ENCODE measurements at regions not wholly inside any gene's neighbourhood (a gene's known extent, or its start where the extent isn't known, plus 50 kb on each side); places are given as distances from the start of the nearest gene placed in this dataset.

DNA sequence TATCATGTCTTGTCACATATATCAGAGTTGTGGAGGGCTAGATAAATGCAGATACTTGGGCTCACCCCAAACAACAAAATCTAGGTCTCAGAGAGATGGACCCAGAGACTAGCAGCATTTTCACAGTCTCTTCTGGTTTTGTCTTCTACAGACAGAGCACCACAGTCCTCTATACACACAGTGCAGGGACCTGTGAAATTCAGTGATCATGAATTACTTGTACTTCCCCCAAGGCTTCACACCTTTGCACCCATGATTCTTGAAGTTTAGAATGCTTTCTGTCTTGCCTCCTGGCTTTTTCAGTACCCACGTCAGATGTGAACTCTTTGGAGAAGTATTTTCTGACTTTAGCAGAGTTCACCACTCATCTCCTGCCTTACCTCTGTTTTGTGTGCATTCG lies 371.5 kb upstream of the PRR16 start:
- no peak for DNase-seq
- Mint-ChIP-seq H3K4me3 (no peak overlapping the region), H3K9me3 (peaks cover 0 to 6% (median 2%) of the 10 kb centered on the region in 5 donors), H3K27me3 (no peaks in the 10 kb centered on the region), H3K4me1 (no peaks in the 10 kb centered on the region), H3K36me3 (no peaks in the 10 kb centered on the region), H3K27ac (no peak overlapping the region)
- POLR2A ChIA-PET = no interaction called here
- H3K36me3 ChIP-seq (ENCODE audit: insufficient read depth, low read length) = no peaks in the 10 kb centered on the region
- no peak overlapping the region for H3K27ac ChIP-seq (ENCODE audit: low read depth, low read length)
- no peak overlapping the region for H3K4me3 ChIP-seq (ENCODE audit: low read length)
- H3K4me1 ChIP-seq (ENCODE audit: insufficient read depth, low read length) = no peaks in the 10 kb centered on the region
- no peaks in the 10 kb centered on the region for H3K27me3 ChIP-seq (ENCODE audit: insufficient read depth, low read length, poor library complexity, severe bottlenecking)
- CTCF ChIA-PET = no interaction called here
- H3K9me3 ChIP-seq (ENCODE audit: low read length) = no peaks in the 10 kb centered on the region

DNA sequence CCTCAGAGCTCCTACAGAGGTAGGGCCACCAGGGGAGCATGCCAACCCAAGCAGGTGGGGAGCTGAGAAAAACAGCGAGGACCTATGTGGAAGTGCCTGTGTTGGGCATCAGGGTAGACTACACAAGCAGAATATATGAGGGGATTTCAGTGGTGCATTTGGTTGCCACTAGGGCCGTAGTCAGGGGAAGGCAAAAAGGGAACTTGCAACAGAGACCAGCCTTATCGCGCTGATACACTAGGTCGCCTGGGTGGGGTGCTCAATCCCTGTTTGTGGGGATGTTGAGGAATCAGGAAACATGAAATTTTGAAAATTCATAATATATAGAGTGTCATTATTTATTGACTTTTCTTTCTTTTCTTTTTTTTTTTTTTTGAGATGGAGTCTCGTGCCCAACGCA lies 370.9 kb upstream of the PRR16 start:
- CTCF ChIA-PET = no interaction called here
- peaks cover 0 to 6% (median 2%) of the 10 kb centered on the region in 5 donors for H3K9me3 Mint-ChIP-seq
- DNase-seq = no peak

DNA sequence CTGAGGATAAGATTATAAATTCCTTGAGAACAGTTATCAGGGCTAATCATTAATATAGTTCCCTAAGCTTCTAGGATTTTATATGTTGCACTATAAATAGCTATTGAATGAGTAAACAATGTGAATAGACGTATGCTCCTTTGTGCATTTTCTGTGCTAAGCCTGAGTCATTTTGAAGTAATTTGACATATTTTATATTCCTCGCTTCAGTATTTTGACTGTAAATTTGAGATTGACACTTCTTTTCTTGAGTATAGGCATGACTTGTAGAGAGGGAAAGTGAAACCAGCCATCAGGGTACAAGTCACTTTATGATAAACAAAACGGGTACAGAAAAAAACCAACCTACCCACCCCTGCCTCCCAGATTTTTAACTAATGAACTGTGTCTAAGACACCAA lies 367.7 kb upstream of the PRR16 start:
- DNase-seq = no peak
- Mint-ChIP-seq H3K4me3 (no peak overlapping the region), H3K9me3 (peaks cover 0 to 5% (median 3%) of the 10 kb centered on the region in 5 donors), H3K27ac (no peak overlapping the region), H3K4me1 (no peaks in the 10 kb centered on the region), H3K27me3 (no peaks in the 10 kb centered on the region), H3K36me3 (no peaks in the 10 kb centered on the region)
- ChIA-PET CTCF (no interaction called here), POLR2A (no interaction called here)
- no peaks in the 10 kb centered on the region for H3K36me3 ChIP-seq (ENCODE audit: insufficient read depth, low read length)
- H3K27me3 ChIP-seq (ENCODE audit: insufficient read depth, low read length, poor library complexity, severe bottlenecking) = no peaks in the 10 kb centered on the region
- H3K9me3 ChIP-seq (ENCODE audit: low read length) = no peaks in the 10 kb centered on the region
- no peaks in the 10 kb centered on the region for H3K4me1 ChIP-seq (ENCODE audit: insufficient read depth, low read length)
- H3K27ac ChIP-seq (ENCODE audit: low read depth, low read length) = no peak overlapping the region
- no peak overlapping the region for H3K4me3 ChIP-seq (ENCODE audit: low read length)

More for the DNA sequence above, 370.9 kb upstream of the PRR16 start:
- no peak overlapping the region for H3K4me3 Mint-ChIP-seq
- Histone ChIP-seq H3K4me1 (ENCODE audit: insufficient read depth, low read length) (no peaks in the 10 kb centered on the region), H3K9me3 (ENCODE audit: low read length) (no peaks in the 10 kb centered on the region), H3K36me3 (ENCODE audit: insufficient read depth, low read length) (no peaks in the 10 kb centered on the region), H3K27ac (ENCODE audit: low read depth, low read length) (no peak overlapping the region), H3K27me3 (ENCODE audit: insufficient read depth, low read length, poor library complexity, severe bottlenecking) (no peaks in the 10 kb centered on the region), H3K4me3 (ENCODE audit: low read length) (no peak overlapping the region)
- H3K4me1 Mint-ChIP-seq = no peaks in the 10 kb centered on the region
- H3K27me3 Mint-ChIP-seq = no peaks in the 10 kb centered on the region
- H3K36me3 Mint-ChIP-seq = no peaks in the 10 kb centered on the region
- POLR2A ChIA-PET = no interaction called here
- H3K27ac Mint-ChIP-seq = no peak overlapping the region

DNA sequence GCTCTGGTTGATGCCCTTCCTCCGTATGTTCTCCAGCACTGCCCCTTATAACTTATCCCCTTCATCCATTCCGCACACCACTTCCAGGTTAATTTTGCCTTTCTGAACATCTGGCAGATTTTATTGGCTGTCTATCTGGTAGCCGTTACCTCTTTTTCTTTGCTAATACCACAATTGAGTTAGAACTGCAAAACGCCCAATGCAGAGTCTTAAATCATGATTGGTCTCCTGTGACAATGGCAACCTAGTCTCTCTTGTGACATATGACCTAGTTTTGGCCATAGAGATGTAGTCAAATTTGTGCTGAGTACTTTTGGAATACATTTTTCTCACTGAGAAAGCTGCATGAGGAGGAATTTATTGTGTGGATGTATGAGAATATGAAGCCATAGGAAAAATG lies 365.7 kb upstream of the PRR16 start:
- Mint-ChIP-seq H3K36me3 (no peaks in the 10 kb centered on the region), H3K27me3 (no peaks in the 10 kb centered on the region), H3K9me3 (peaks cover 0 to 15% (median 0%) of the 10 kb centered on the region in 5 donors), H3K4me3 (no peak overlapping the region), H3K27ac (no peak overlapping the region), H3K4me1 (no peaks in the 10 kb centered on the region)
- Histone ChIP-seq H3K27me3 (ENCODE audit: insufficient read depth, low read length, poor library complexity, severe bottlenecking) (no peaks in the 10 kb centered on the region), H3K4me1 (ENCODE audit: insufficient read depth, low read length) (no peaks in the 10 kb centered on the region), H3K9me3 (ENCODE audit: low read length) (no peaks in the 10 kb centered on the region), H3K27ac (ENCODE audit: low read depth, low read length) (no peak overlapping the region), H3K36me3 (ENCODE audit: insufficient read depth, low read length) (no peaks in the 10 kb centered on the region), H3K4me3 (ENCODE audit: low read length) (no peak overlapping the region)
- ChIA-PET CTCF (no interaction called here), POLR2A (no interaction called here)
- no peak for DNase-seq

DNA sequence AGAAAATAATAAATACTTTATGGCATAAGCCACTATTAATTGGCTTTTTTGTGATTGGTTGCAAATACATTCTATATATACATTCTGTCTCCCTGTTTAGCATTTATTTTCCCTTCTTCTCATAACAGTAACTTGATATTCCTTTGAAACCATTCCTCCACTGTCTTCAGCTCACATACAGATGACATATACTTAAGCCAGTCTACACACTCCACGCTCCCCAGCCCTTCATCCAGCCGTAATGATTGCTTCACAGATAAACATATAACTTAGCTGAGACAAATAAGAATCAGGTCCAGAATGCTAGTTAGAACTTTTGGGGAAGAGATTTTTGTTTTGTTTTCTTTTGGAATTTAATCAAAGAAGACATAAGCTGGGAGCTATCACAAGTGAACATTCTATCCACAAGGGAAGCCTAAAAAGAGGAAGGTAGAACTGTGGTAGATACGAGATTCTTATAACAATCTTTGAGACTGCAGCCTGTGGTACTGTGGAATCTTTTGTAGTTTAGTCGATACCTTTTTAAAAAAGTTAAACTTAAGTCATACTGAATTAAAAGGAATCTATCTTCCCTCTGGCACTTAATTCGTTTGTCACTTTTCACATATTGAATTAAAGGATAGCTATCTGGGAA lies 365.1 kb upstream of the PRR16 start:
- no peak overlapping the region for H3K4me3 ChIP-seq (ENCODE audit: low read length)
- CTCF ChIA-PET = no interaction called here

DNA sequence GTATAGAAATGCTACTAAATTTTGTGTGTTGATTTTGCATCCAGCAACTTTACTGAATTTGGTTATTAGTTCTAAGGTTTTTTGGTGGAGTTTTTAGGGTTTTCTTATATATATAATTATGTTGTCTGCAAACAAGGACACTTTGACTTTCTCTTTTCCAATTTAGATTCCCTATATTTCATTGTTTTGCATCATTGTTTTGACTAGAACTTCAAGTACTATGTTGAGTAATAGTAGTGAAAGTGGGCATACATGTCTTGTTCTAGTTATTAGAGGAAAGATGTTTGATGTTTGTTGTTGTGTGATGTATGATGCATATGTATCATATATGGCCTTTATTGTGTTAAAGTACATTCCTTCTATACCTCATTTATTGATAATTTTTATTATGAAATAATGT lies 362.3 kb upstream of the PRR16 start:
- Histone ChIP-seq H3K27me3 (ENCODE audit: insufficient read depth, low read length, poor library complexity, severe bottlenecking) (no peaks in the 10 kb centered on the region), H3K36me3 (ENCODE audit: insufficient read depth, low read length) (no peaks in the 10 kb centered on the region), H3K9me3 (ENCODE audit: low read length) (no peaks in the 10 kb centered on the region), H3K4me1 (ENCODE audit: insufficient read depth, low read length) (no peaks in the 10 kb centered on the region), H3K4me3 (ENCODE audit: low read length) (no peak overlapping the region), H3K27ac (ENCODE audit: low read depth, low read length) (no peak overlapping the region)
- no peaks in the 10 kb centered on the region for H3K36me3 Mint-ChIP-seq
- CTCF ChIA-PET = no interaction called here
- H3K4me3 Mint-ChIP-seq = no peak overlapping the region
- H3K27ac Mint-ChIP-seq = no peak overlapping the region
- no peaks in the 10 kb centered on the region for H3K27me3 Mint-ChIP-seq
- peaks cover 0 to 15% (median 3%) of the 10 kb centered on the region in 5 donors for H3K9me3 Mint-ChIP-seq
- no peak for DNase-seq
- no peaks in the 10 kb centered on the region for H3K4me1 Mint-ChIP-seq
- POLR2A ChIA-PET = no interaction called here

More for the DNA sequence above, 365.1 kb upstream of the PRR16 start:
- H3K27ac Mint-ChIP-seq = no peak overlapping the region
- POLR2A ChIA-PET = no interaction called here
- no peak overlapping the region for H3K27ac ChIP-seq (ENCODE audit: low read depth, low read length)
- no peak overlapping the region for H3K4me3 Mint-ChIP-seq
- no peaks in the 10 kb centered on the region for H3K36me3 Mint-ChIP-seq
- H3K4me1 ChIP-seq (ENCODE audit: insufficient read depth, low read length) = no peaks in the 10 kb centered on the region
- no peaks in the 10 kb centered on the region for H3K27me3 ChIP-seq (ENCODE audit: insufficient read depth, low read length, poor library complexity, severe bottlenecking)
- no peaks in the 10 kb centered on the region for H3K4me1 Mint-ChIP-seq
- peaks cover 0 to 15% (median 0%) of the 10 kb centered on the region in 5 donors for H3K9me3 Mint-ChIP-seq
- no peaks in the 10 kb centered on the region for H3K9me3 ChIP-seq (ENCODE audit: low read length)
- H3K27me3 Mint-ChIP-seq = no peaks in the 10 kb centered on the region
- H3K36me3 ChIP-seq (ENCODE audit: insufficient read depth, low read length) = no peaks in the 10 kb centered on the region
- no peak for DNase-seq

DNA sequence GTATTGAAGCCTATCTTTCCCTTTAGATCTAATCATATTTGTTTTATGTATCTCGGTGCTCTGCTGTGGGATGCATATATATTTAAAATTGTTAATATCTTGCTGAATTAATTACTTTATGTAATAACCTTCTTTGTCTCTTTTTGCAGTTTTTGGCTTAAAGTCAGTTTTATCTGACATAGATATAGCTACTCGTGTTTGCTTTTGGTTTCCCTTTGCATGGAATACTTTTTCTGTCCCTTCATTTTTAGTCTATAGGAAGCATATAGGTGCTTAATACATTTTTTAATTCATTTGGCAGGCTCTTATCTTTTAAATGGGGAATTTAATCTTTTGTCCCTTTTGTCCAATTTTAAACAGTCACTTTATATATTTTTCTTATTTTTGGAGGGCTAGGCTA lies 360.6 kb upstream of the PRR16 start:
- Mint-ChIP-seq H3K36me3 (no peaks in the 10 kb centered on the region), H3K9me3 (peaks cover 0 to 11% (median 3%) of the 10 kb centered on the region in 5 donors), H3K4me1 (no peaks in the 10 kb centered on the region), H3K4me3 (no peak overlapping the region), H3K27ac (no peak overlapping the region), H3K27me3 (no peaks in the 10 kb centered on the region)
- Histone ChIP-seq H3K27me3 (ENCODE audit: insufficient read depth, low read length, poor library complexity, severe bottlenecking) (no peaks in the 10 kb centered on the region), H3K9me3 (ENCODE audit: low read length) (no peaks in the 10 kb centered on the region), H3K4me1 (ENCODE audit: insufficient read depth, low read length) (no peaks in the 10 kb centered on the region), H3K36me3 (ENCODE audit: insufficient read depth, low read length) (no peaks in the 10 kb centered on the region), H3K4me3 (ENCODE audit: low read length) (no peak overlapping the region), H3K27ac (ENCODE audit: low read depth, low read length) (no peak overlapping the region)
- DNase-seq = no peak
- ChIA-PET CTCF (no interaction called here), POLR2A (no interaction called here)

DNA sequence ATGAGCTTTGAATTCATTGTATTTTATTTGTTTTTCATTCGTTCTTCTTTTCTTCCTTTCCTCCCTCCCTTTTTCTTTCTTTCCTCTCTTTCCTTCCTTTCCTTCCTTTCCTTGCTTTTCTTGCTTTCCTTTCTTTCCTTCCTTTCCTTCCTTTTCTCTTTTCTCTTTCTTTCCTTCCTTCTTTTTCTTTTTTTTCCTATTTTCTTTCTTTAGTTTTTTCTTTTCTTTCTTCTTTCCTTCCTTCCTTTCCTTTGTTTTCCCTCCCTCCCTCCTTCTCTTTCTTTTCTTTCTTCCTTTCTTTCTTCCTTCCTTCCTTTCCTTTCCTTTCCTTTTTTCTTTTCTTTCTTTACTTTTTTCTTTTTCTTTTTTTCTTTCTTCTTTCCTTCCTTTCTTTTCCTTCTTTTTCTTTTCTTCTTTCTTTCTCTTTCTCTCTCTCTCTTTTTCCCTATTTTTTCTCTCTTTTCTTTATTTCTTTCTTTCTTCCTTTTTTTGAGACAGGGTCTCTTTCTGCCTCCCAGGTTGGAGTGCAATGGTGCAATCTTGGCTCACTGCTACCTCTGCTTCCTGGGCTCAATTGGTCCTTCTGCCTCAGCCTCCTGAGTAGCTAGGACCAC lies 357.1 kb upstream of the PRR16 start:
- Histone ChIP-seq H3K27ac (ENCODE audit: low read depth, low read length) (no peak overlapping the region), H3K4me3 (ENCODE audit: low read length) (no peak overlapping the region), H3K4me1 (ENCODE audit: insufficient read depth, low read length) (no peaks in the 10 kb centered on the region), H3K9me3 (ENCODE audit: low read length) (no peaks in the 10 kb centered on the region), H3K36me3 (ENCODE audit: insufficient read depth, low read length) (no peaks in the 10 kb centered on the region), H3K27me3 (ENCODE audit: insufficient read depth, low read length, poor library complexity, severe bottlenecking) (no peaks in the 10 kb centered on the region)
- Mint-ChIP-seq H3K27me3 (no peaks in the 10 kb centered on the region), H3K27ac (no peak overlapping the region), H3K4me1 (no peaks in the 10 kb centered on the region), H3K36me3 (no peaks in the 10 kb centered on the region), H3K4me3 (no peak overlapping the region), H3K9me3 (peaks cover 2 to 17% (median 5%) of the 10 kb centered on the region in 5 donors)
- no peak for DNase-seq
- POLR2A ChIA-PET = no interaction called here
- CTCF ChIA-PET = no interaction called here
